GM23248 (cell line): ENCODE measurements at regions not wholly inside any gene's neighbourhood (a gene's known extent, or its start where the extent isn't known, plus 50 kb on each side); places are given as distances from the start of the nearest gene placed in this dataset.

Source experiments
- EZH2 ChIP-seq: fragments of 200-600 bp; sonication (generic); IDR thresholded peaks from 2 replicates; pipeline ENCODE4 v1.6.1; 2018; ENCODE audit warnings: antibody characterized with exemption, mild to moderate bottlenecking; ENCODE audit not compliant: insufficient read depth, poor library complexity, severe bottlenecking
- EZH2phosphoT487 ChIP-seq: fragments of 200-600 bp; sonication (generic); IDR thresholded peaks from 2 replicates; pipeline ENCODE4 v1.6.1; 2018; ENCODE audit warnings: antibody characterized with exemption, moderate library complexity, mild to moderate bottlenecking, low read depth; ENCODE audit not compliant: insufficient read depth

GRCh38 chr18:45359275-45360009 lies 255.8 kb upstream of the SLC14A2 start:
- no peak for TF ChIP-seq EZH2
- TF ChIP-seq EZH2phosphoT487 = no peak
